ENCODE measurements at regions not wholly inside any gene's neighbourhood (a gene's known extent, or its start where the extent isn't known, plus 50 kb on each side); places are given as distances from the start of the nearest gene placed in this dataset.

DNA sequence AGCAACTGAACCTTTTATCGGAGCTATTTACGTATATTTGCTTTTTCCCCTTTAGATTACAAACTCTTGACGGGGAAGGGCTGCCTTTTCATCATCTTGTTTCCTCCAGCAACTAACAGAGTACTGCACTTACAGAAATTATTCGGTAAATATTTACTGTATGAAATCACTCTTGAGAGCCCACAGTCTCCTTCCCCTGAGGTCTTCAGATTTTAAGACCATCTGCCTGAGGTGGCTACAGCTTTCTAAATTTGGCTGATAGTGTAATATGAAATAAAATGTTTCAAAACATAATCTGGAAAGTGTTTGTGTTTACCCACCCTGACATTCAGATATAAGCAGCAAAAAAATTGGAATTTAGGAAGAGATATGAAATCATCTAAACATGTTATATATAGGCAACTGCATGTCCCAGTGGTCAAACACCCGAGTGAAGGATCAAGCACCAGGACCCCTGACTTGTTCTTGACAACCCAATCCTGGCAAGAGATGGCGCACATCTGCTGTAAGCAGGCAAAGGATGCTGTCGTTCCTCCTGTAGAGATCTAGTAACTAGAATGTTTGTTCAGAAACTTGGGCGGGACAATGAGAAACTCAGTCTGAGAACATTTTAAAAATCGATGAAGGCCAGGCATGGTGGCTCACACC is 60.9 kb downstream of the SIPA1L2 start:
- TF ChIP-seq, protein P1, sequence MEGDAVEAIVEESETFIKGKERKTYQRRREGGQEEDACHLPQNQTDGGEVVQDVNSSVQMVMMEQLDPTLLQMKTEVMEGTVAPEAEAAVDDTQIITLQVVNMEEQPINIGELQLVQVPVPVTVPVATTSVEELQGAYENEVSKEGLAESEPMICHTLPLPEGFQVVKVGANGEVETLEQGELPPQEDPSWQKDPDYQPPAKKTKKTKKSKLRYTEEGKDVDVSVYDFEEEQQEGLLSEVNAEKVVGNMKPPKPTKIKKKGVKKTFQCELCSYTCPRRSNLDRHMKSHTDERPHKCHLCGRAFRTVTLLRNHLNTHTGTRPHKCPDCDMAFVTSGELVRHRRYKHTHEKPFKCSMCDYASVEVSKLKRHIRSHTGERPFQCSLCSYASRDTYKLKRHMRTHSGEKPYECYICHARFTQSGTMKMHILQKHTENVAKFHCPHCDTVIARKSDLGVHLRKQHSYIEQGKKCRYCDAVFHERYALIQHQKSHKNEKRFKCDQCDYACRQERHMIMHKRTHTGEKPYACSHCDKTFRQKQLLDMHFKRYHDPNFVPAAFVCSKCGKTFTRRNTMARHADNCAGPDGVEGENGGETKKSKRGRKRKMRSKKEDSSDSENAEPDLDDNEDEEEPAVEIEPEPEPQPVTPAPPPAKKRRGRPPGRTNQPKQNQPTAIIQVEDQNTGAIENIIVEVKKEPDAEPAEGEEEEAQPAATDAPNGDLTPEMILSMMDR (IDR thresholded peaks at IDR 0.05; ENCODE audit: low read depth, low read length, poor library complexity, severe bottlenecking): no peak
- no peak for TF ChIP-seq EZH2phosphoT487 (IDR thresholded peaks at IDR 0.05; ENCODE audit: borderline replicate concordance, low read length)

All from DOHH2 (cell line).